ENCODE measurements at regions not wholly inside any gene's neighbourhood (a gene's known extent, or its start where the extent isn't known, plus 50 kb on each side); places are given as distances from the start of the nearest gene placed in this dataset.

DNA sequence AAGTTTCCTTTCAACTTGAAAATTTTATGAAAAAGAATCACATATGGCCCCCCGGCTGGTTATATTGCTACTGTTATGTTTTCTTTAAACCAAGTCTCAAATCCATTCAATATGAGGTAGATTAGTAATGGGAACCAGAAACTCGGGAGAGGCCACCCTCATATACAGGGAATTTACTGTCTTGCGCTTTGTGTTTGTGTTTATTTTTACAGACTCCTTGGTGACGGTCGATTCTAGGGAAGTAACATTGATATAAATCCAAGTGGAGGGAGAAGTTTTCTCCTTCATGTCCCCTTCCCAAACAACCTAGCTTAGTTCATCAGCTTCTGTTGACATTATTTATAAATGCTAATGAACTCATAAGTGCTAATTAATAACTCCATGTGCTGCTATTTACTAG lies 163.5 kb upstream of the LMO4 start:
- DNase-seq: no peak

DNA sequence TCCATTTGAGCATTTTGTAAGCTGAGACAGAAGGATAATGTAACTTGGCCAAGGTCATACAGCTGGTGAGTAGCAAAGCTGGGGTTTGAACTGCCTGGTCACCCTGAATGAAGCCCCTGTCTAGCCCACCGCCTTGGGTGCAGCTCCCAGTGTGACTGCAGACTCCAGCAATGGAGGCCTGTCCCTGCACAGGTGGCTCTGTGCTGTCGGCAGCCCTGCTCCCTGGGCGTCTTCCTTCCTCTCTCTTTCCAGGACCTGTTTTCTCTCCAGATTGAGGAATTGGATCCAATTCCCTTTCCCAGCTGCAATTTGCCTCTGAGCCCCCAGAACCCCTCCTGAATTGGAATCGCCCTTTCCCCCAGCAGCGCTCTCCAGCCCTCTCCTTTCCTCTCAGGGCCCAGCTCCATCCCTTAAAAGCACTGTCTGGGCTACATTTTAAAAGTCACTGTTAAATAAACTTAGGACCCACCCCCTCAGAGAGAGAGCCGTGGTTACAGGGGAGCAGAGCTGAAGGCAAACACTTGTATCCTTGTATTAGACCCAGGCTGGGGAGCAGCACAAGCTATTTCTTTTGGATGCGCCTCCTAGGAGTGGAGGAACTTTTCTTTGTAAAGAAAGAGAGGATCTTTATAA lies 161.4 kb upstream of the LMO4 start:
- no peak for DNase-seq

DNA sequence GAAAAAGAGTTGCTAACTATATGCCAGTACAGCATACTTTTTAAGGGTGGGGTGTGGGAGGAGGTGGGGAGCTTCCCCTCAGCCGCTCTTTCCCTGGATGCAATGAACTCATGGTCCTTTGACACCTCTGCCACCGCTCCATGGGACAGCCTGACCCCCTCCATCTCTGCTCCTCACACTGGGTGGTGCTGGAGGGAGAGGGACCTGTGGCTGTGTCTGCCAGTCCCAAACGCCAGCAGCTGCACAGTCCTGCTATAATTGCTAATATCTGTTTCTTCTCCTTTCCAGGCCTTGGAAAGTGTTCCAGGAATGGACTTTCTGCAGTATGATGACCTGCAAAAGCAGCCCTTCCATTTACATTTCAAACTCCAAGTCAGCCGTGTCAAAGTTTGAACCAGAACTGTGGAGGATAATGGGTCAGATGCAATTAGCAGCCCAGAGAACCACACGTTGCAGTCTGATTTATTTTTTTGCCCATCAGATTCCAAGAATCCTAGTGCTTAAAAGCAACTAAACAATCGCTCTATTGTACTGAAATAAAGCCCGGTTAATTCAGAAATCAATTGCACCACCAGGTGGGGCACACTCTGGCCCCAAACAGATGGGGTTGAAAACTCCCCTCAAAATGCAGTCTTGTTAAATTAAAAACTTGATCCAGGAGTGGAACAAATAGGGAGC lies 160.7 kb upstream of the LMO4 start:
- no peak for DNase-seq

DNA sequence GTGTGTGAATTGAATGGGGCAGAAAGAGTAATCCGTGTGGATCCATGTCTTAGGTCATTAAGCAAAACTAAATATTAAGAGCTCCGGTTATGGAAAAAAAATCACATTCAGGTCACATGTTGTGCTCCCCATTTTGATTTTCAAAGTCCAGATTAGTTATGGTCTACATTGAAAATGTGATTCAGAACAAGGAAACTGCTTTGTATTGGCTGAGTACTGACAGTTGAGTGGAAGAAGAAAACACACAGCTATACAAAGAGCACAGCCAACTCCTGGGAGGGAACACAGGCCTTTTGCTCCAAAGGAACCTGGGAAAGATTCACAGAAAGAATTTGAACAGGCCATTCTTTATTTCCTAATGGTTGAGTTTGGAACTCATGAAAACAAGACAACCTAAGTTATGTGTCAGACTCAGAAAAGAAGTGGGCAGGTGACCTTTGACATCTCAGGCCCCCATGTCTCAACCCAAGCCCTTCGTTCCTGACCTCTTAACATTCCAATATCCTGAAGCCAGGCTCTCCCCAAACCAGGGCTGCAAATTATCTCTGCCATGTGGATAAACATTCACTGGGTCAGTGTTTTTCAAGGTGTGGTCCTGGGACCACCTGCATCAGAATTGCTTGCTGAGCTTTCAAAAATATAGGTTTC lies 159.3 kb upstream of the LMO4 start:
- no peak for DNase-seq

DNA sequence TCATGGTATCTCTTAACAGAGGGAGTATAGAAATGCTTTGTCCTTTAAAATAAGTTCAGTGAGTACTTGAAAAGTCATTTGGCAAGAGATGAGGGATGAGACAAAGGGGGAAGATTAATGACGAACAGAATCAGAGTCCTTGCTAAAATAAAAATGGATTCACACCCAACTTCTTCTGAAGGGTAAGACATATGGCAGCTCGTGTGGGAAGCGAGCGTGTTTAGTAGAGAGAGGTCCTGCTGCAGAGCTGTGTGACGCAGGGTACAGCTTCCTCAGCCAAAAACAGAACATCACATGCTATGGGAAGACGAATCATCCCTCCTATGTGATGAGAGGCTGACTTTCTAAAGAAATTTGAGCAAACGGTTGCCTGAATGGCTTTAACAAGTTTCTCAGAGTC lies 158.5 kb upstream of the LMO4 start:
- DNase-seq: no peak

DNA sequence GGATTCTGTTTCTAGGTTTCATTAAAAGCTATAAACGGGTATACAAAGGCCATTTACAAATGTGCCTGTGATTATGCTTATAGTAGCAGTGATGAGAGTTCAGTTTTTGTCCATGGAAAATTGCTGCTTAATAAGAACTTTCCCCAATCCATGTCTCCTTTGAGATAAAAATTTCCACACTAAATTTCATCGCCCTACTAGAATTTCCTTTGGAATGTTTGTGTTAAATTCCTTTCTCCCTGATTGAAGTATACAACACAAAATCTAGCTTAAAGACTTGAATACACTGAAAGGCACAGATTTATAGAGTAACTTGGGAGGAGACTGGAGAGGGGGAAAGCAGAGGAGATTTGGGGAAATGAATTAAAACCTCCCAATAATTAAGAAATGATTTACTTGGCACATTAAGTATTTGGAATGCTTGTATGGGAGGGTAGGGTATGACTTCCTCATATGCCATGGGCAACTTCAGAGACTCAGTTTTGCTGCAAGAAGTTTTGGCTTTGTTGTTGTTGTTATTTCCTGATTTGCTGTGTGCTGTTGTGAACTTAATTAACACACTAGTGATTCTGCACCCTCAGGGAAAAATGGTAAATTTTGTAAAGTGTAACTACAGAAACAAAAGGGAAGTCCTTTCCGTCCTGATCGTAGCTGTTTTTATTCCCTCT lies 157.6 kb upstream of the LMO4 start:
- no peak for DNase-seq

DNA sequence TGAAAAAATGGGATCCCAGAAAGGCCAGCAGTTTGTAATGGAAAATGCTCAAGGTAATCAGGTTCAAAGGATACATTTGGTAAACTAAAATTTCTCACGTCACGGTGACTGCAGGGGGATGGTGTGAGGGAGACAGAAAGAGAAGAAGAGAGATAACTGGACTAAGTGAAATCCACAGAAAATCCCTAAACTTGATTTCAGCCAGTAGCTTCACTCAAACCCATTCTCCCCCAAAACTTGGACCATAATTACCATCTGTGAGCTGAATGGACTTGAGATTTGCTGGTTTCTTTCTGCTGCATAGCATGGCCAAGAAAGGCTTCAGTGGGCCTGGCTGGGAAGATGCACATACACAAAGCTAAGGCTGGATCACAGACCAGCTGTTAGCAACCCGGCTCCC lies 155.4 kb upstream of the LMO4 start:
- no peak for DNase-seq

DNA sequence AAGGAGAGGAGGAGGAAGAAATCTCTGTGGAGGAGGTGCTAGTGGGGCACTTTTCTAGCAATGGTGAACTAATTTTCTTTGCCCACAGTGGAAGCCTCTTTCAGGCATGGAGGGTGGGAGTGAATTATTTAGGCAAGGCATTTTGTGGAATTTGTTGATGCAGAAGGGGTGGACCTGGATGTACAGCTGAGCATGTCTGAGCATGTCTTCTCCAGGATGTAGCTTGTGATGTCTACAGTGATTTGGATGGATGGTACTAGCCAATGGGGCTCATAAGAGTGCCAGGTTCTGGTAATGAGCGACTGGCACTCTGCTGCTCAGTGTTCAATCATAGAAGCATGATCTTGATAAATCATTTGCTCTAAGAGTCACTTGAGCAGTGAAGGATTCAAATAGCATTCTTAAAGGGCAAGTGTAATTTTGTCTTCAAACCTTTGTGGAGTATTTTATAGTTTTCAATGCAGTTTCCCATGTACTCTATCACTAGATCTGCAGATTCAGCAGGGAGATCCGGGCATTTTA lies 153.9 kb upstream of the LMO4 start:
- DNase-seq: no peak

DNA sequence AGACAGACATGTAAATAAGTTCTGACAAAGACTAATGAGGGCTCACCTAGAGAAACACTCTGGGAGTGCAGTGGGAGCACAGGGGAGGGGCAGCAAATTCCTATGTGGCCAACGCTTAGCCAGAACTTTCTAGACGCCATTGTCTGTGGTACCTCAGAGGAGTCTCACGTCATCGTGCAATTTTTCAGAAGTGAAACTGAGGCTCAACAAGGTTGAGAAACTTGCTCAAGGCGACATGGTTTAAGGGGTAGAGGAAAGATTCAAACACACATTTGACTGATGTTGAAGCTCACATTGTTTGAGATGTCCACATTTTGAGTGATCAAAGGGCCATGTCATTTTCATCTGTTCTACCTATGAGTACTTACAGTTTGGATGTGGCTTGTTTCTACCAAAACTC lies 152.6 kb upstream of the LMO4 start:
- DNase-seq: no peak

DNA sequence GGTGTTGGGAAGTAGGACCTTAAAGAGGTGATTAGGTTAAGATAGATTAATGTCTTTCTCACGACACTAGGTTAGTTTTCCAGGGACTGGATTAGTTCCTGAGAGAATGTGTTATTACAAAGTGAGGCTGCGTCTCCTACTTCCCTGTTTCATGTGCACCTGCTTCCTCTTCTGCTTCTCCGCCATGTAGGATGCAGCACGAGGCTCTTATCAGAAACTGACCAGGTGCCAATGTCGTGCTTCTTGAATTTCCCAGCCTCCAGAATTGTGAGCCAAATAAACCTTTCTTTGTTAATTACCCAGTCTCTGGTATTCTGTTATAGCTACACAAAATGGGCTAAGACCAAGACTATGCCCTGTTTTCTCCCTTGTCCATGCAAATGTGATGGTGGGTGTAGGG lies 152.2 kb upstream of the LMO4 start:
- DNase-seq: no peak

DNA sequence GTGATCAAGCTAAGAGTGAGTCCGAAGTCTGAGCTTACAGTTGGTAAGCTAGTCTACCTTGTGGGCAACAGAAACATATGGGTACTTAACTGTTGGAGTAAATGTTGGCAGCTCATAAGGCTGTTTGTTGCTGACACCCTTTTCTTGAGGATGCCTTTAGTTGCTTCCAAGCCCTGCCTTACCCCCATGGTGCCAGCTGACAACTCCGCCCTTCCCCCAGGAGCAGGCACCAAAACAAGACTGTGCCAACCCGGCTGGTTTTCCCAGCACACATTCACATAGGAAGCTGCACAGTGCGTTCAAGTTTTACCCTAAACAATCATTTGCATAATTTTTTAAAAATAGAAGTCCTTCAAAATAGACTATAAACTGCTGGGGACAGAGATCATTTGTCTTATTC lies 150.2 kb upstream of the LMO4 start:
- DNase-seq: no peak

DNA sequence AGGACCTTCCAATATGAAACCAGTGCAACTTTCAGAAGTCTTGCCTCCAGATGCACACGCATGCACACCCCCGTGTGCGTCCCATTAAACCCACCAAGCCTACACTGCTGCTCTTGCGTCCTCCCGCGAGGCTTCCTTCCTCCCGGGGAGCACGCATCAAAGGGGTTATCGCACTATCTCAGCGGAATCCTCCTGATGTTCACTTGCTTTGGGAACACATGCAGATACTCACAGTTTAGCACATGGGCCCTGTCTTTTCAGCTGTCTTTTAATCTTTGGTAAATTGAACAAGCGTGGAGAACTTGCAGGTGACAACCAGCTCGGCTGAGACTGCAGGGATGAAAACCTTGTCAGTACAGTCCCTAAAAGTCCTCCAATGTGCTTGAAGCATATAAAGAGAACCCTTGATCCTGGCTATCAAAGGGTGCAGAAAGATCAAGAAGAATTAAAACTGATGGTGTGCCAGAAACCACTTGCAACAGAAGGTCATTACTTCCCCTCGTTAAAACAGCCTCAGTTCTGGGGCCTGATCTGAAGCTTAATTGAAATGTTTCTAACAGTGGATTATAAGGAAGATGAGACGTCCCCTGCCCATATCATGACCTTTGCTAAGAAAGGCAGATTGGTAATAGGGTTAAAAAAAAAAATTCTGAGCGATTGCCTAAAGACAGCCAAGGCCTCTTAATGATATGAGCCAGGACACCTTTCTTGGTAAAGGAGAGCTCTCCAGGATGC lies 149.4 kb upstream of the LMO4 start:
- no peak for DNase-seq

DNA sequence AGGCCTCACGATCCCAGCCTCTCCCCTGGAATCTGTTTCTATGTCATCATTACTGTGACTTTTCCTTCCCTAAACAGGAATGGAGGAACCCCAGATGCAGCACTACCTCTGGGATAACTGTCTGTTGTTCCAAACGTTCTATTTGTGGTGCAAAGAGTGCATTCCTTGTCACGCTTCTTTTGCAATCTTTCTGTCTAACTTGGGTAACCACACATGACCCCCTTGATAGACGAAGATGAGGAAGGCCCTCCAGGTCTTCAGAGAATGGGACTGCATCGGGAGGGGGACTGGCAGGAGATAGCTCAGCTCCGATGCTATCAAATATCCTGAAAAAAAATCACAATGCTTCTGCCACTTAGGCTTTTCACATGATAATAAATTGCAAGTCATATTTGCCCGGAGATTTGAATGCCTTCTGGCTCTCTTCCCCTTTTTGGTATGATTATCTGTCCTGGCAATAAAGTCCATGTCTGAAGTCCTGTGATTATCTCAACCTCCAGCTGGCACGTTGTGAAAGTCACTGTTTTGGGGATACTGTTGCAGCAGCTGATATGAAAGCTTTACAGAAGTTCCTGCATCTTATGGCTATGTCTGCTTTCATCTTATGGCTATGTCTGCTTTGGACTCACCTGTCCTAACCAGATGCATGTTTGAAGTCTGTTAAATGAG lies 148.7 kb upstream of the LMO4 start:
- no peak for DNase-seq

DNA sequence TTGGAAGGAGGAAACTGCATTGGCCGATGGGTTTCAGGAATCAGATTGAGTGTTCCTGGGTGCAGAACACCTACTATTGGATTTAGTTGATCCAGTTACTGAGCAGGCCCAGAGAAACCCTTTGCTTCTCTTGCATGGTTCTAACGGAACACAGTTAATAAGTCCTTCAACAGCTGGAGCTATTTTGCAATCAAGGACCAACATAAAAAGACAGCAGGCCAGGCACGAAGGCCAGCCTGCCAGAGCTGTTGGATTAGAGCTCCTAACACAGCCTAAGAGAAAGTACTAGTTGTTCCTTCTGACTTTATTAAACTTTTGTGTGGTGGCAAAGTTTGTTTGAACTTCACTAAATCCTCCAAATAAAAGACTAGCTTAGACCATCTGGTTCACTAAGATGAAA lies 148.0 kb upstream of the LMO4 start:
- no peak for DNase-seq

DNA sequence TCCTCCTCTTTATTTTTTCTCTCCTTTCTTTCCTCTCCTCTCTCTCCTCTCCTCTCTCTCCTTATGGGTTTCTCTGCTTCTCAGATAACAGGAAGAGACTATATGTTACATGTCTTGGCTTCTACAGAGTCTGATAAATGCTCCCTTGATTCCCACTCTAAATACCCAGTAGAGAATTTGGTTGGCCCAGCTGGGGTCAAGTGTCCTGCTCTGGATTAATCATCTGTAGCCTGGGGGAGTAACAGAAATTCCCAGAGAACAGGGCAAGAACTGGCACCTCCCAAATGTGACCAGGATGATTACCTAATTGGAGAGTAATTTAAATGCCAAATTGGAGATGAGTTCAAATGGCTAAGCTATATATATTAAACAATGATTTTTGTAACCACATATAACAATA lies 146.1 kb upstream of the LMO4 start:
- DNase-seq: no peak

DNA sequence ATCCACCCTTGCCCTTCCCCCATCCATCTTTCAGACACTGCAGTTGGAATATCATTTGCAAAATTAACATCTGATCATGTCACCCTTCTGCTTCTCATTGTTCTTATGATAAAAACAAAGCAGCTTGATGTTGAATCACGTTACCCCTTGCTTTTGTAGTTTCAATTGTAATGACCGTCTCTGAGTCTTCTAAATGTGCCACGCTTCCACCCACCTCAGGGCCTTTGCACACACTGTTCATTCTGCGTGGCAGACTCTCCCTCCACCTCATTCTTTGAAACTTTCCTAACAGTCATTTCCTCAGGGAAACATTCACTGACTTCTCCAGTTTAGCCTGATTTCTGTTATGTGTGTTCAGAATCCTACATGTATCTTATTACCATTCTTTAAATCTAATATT lies 143.6 kb upstream of the LMO4 start:
- no peak for DNase-seq

DNA sequence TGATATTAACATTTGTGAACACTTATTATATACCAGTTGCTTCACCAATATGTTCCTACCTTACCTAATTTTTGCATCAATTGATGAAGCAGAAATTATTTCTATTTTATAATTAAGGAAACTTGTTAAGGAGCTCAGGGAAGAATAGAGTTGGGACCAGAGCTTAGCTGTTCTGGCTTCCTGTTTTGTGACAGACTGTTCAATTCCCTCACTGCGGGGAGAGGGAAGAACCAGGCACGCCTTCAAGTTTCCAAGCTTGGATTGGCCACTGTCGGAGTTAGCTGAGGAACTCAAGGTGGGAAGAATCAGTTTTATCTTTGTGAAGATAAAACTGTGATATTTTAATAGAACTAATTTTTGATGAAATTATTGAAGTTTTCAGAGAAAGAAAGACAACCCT lies 142.3 kb upstream of the LMO4 start:
- DNase-seq: no peak

DNA sequence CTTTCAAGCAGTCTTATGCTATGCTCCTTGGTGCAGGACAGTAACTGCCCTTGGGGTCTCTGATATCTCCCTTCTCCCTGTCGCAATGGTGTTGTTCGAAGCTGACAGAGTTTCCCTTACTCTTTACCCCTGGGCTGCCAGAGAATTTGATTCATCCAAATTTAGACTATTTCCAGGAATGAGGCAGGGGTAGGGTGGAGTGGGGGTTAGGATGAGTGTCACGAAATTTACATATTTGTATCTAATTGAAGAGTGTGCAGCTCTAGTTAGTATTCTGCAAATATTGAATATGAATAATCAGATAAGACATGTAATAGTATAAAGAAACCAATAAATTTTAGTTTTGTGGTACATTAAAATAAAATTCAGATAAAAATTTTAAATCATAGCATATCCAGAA lies 140.0 kb upstream of the LMO4 start:
- DNase-seq: no peak

DNA sequence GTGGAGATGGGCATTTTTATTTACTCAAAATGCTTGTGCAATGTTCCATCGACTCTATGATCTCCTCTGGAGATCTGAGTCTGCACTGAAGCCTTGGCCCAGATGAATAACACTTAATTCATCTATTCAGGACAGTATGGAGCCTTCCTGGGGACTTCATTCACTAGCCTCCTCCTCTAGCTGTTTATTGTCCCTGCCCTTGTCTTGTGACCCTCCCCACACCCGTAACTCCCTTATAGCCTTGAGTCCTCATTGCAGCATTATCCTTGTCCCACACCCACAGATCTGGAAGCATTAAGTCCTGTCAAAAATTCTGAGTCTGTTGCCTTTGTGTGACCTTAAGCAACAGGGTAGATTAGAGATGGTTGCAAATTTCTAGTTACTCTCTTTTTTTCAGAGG lies 138.3 kb upstream of the LMO4 start:
- DNase-seq: no peak

DNA sequence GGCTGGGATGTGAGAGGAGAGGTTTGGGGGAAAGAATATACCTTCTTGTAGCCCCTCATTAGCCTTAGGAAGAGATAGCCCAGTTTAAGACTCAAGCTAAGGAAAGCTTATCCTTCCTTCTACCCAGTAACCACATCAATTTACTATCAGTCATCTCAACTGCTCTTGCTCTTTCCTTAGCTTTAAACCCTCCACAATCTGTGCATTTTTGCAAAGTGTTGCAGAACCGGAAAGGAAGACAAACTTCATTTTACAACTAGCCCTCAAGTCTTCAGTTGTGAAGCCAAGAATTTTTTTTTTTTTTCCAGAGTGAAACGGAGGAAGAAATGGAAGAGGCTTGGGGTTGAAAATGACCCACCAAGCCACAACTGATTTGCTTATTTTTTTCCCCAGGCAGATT lies 137.0 kb upstream of the LMO4 start:
- DNase-seq: no peak

DNA sequence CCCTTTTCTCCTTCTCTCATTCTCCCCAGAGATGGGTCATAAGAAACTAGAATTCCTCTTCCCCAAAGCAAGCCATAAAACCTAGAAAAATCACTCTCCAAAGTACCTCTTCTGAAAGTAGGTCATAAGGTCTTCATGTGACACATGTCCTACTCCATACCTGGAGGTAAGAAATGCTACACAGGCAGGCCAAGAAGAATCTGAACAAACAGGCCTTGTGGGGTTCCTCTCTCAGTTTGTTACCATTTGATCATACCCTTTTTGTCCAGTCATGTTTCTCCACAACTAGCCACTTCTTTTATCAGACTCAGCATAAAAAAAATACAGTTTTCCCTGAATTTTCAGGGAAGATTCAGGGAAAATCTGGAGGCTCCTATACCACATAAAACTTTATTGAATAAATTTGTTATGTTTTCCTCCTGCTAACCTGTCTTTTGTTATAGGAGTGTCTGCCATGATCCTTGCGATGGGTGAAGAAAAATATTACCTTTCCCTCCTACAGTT lies 134.4 kb upstream of the LMO4 start:
- DNase-seq: no peak

DNA sequence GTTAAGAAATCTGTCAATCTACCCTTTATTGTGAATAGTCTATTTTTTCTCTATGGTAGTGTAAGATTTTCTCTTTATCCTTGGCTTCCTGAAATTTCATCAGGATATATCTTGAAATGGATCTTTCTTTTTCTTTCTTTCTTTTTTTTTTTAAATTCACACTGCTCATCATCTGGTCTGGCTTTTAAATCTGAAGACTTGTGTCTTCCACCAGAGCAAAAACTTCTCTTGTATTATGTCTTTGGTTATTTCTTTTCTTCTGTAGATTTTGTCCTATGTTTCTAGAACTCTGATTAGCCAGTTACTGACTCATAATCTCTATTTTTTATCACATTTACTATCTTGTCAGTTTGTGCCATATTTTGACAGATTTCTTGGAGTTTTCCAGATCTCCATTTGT lies 133.8 kb upstream of the LMO4 start:
- DNase-seq: no peak
